Large intestine (tissue), 3 donors: ENCODE measurements at regions not wholly inside any gene's neighbourhood (a gene's known extent, or its start where the extent isn't known, plus 50 kb on each side); places are given as distances from the start of the nearest gene placed in this dataset.
A peak's percentile ranks its signal among the peaks of the same experiment; 100 is the strongest.
"Not testable (repeated sequence)": the region's sequence is repeated elsewhere in the genome, so short reads cannot be mapped to it uniquely, and the experiment has no call there.

Experiments used
- DNase-seq, 2 donors: peaks; one replicate each; pipeline versions ENCODE4 v3.0.0 to v3.0.0-alpha.2; 2013
- H3K27ac ChIP-seq: one replicate; pipeline ENCODE4 v1.5.1; 2013; ENCODE audit warnings: low read length
- H3K27me3 ChIP-seq: 2 replicates; pipeline ENCODE4 v1.6.1; 2013; ENCODE audit warnings: low read length; ENCODE audit not compliant: control insufficient read depth, insufficient read depth
- H3K36me3 ChIP-seq: 2 replicates; pipeline ENCODE4 v1.6.1; 2013; ENCODE audit warnings: low read length; ENCODE audit not compliant: control insufficient read depth, insufficient read depth
- H3K4me1 ChIP-seq: one replicate; pipeline ENCODE4 v1.6.1; 2013; ENCODE audit warnings: low read length; ENCODE audit not compliant: control insufficient read depth, insufficient read depth
- H3K4me3 ChIP-seq: one replicate; pipeline ENCODE4 v1.5.1; 2013; ENCODE audit warnings: low read length
- H3K9me3 ChIP-seq: one replicate; pipeline ENCODE4 v1.6.1; 2013; ENCODE audit warnings: mild to moderate bottlenecking, low read depth, low read length, moderate library complexity; ENCODE audit not compliant: control insufficient read depth
- WGBS: methylation state at CpG from one replicate; pipeline ENCODE4 v1.1.5; 2013; ENCODE audit warnings: low lambda C conversion rate; ENCODE audit not compliant: insufficient coverage; 5-methylcytosine and 5-hydroxymethylcytosine counted together

GRCh38 chr7:89680161-89680560, 474.1 kb upstream of the STEAP1 start:
- H3K27ac ChIP-seq, result no peak overlapping the region
- H3K4me1 ChIP-seq, result no peaks in the 10 kb centered on the region
- no CpG with 5 or more reads among the region's 2 CpGs for WGBS

DNA sequence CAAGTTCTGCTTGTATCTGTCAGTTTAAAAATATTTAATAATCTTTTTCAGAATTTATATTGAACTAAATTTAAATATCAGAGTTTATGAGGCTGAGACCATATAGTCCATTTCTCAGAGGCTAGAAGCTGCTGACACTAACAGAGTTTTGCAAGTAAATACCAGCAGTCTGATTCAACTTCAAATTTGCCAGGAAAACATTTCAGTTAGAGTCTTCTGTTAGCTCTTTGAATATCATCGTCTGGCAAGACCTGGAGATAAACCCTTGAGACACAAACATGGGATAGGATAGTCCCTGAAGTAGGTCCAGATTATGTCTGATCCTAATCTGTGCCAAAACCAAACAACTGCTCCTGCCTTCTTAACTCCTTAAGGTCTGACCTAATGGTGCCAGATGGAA, 472.8 kb upstream of the STEAP1 start:
- Histone ChIP-seq H3K4me3 (no peak overlapping the region), H3K27ac (no peak overlapping the region), H3K9me3 (no peaks in the 10 kb centered on the region), H3K4me1 (no peaks in the 10 kb centered on the region), H3K27me3 (no peaks in the 10 kb centered on the region), H3K36me3 (no peaks in the 10 kb centered on the region)
- DNase-seq, result no peak
- 17% methylated on average over 1 of the region's 1 CpG for WGBS

More at GRCh38 chr7:89680161-89680560, 474.1 kb upstream of the STEAP1 start:
- H3K36me3 ChIP-seq, result no peaks in the 10 kb centered on the region
- no peaks in the 10 kb centered on the region for H3K9me3 ChIP-seq
- no peaks in the 10 kb centered on the region for H3K27me3 ChIP-seq
- H3K4me3 ChIP-seq, result no peak overlapping the region
- no peak for DNase-seq

DNA sequence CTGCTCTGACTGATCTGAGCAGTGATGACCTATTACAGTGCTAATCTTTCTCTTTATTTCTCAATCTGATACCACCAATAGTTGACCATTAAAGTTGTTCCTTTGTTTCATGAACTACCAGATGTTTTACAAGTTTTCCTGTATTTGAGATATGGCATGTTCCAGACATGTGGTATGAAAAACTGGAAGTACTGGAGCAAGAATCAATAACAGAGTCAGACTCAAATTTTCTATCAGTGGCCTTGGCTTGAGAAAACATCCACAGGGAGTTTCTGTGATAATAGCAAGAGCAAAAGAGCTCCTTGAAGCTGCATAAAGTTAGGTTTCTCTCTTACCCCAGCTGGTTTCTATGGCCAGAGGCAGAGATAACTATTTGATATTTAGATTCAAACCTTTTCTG, 469.0 kb upstream of the STEAP1 start:
- H3K4me3 ChIP-seq, result no peak overlapping the region
- no peaks in the 10 kb centered on the region for H3K27me3 ChIP-seq
- H3K4me1 ChIP-seq, result no peaks in the 10 kb centered on the region
- H3K36me3 ChIP-seq, result no peaks in the 10 kb centered on the region
- no peaks in the 10 kb centered on the region for H3K9me3 ChIP-seq
- DNase-seq, result no peak
- no peak overlapping the region for H3K27ac ChIP-seq

GRCh38 chr7:89687211-89687610, 467.1 kb upstream of the STEAP1 start:
- DNase-seq, result no peak
- no peaks in the 10 kb centered on the region for H3K36me3 ChIP-seq
- no peak overlapping the region for H3K4me3 ChIP-seq
- no peaks in the 10 kb centered on the region for H3K27me3 ChIP-seq
- no peaks in the 10 kb centered on the region for H3K4me1 ChIP-seq
- 75% methylated on average over 1 of the region's 2 CpGs for WGBS
- no peaks in the 10 kb centered on the region for H3K9me3 ChIP-seq
- H3K27ac ChIP-seq, result no peak overlapping the region

GRCh38 chr7:89695241-89695640, 459.0 kb upstream of the STEAP1 start:
- Histone ChIP-seq H3K4me1 (no peaks in the 10 kb centered on the region), H3K36me3 (no peaks in the 10 kb centered on the region), H3K4me3 (no peak overlapping the region), H3K27me3 (no peaks in the 10 kb centered on the region), H3K27ac (no peak overlapping the region), H3K9me3 (peaks cover 3% of the 10 kb centered on the region)
- DNase-seq, result no peak
- WGBS, result no CpG with 5 or more reads among the region's 2 CpGs

DNA sequence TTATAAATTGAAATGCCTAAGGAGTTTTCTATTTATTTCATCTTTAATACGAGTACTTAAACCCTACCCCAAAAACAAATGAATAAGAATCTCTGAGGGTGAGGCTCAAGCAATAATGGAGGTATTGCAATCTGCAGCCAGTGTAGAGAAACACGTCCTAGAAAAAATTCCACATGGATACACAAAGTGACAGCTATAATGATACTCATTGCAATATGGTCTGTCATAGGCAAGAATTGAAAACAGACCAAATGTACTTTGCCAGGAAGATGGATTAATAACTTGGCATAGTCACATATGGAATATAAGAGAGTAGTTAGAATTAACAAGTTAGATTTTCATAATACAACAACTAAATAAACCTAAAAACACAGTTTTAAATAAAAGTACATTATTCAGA, 440.1 kb upstream of the STEAP1 start:
- Histone ChIP-seq H3K36me3 (no peaks in the 10 kb centered on the region), H3K9me3 (no peaks in the 10 kb centered on the region), H3K27ac (no peak overlapping the region), H3K4me3 (no peak overlapping the region), H3K27me3 (no peaks in the 10 kb centered on the region), H3K4me1 (no peaks in the 10 kb centered on the region)
- WGBS, result 100% methylated on average over 1 of the region's 2 CpGs
- DNase-seq, result no peak

DNA sequence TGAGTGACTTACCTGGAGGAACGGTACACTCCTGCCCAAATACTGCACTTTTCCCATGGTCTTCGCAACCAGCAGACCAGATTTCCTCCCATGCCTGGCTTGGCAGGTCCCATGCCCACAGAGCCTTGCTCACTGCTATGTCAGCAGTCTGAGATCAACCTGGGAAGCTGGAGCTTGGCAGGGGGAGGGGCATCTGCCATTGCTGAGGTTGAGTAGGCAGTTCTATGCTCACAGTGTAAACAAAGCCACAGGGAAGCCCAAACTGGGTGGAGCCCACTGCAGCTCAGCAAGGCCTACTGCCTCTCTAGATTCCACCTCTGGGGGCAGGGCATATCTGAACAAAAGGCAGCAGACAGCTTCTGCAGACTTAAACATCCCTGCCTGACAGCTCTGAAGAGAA, 435.3 kb upstream of the STEAP1 start:
- no CpG with 5 or more reads among the region's 2 CpGs for WGBS
- H3K27me3 ChIP-seq, H3K36me3 ChIP-seq, H3K4me1 ChIP-seq, H3K27ac ChIP-seq, H3K4me3 ChIP-seq, H3K9me3 ChIP-seq: not testable (repeated sequence)
- peak in 1 of 2 donors; percentile 5 for DNase-seq

DNA sequence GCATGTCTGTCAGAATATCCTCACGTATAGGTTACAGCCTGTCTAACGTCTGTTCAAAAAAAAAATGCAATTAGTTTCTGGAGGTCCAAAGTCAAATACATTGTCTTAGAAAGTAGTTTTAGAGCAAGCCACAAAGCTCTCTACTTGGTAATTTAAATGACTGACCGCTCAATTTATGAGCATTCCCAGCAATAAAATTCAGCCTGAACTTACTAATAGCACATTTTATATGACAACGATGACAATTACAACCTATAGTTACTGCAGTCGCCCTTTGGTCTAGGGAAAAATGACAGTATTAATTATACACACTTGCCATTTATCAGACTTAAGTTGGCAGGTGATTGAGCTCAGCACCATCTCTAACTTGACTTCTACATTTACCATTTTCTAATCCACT, 425.8 kb upstream of the STEAP1 start:
- Histone ChIP-seq H3K4me3 (no peak overlapping the region), H3K27ac (no peak overlapping the region), H3K9me3 (no peaks in the 10 kb centered on the region), H3K4me1 (no peaks in the 10 kb centered on the region), H3K36me3 (no peaks in the 10 kb centered on the region), H3K27me3 (no peaks in the 10 kb centered on the region)
- WGBS, result 32% methylated on average over 3 of the region's 5 CpGs
- DNase-seq, result peak in 1 of 2 donors; percentile 58

DNA sequence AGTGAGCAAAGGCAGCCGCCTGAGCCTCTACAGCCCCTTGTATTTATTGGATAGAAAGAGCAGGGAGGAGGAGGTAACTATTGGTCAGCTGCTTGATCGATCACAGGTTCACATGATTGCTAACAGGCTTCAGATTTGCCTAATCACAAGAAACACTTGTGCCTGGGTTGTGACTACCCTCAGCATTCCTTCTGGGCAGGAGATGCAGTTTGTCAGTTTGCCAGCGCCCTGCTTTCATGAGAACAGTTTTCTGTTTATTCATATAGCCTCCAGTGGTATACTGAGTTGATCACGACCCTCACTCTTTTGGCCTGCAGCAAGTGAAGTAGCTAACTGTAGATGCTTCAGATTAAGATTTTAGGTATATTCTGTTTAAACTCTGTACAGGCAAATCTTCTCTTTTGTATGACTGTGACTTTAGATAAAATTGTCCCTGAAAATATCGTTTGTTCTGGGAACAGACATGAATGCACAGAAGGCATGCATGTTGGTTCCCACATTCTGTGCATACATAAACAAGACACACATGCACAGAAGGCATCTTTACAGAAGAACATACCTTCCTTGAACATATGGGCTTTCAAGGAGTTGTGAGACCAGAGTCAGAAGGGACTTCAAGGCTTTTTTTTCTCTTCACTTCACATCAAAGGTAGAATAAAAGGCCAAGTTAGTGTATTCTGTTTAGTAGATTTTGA, 422.4 kb upstream of the STEAP1 start:
- WGBS, result no CpG with 5 or more reads among the region's 5 CpGs

GRCh38 chr7:89738549-89738948, 415.7 kb upstream of the STEAP1 start:
- H3K9me3 ChIP-seq, result no peaks in the 10 kb centered on the region
- 100% methylated on average over 1 of the region's 2 CpGs for WGBS
- no peak for DNase-seq
- no peaks in the 10 kb centered on the region for H3K4me1 ChIP-seq
- H3K36me3 ChIP-seq, result no peaks in the 10 kb centered on the region
- H3K27me3 ChIP-seq, result no peaks in the 10 kb centered on the region
- no peak overlapping the region for H3K4me3 ChIP-seq
- no peak overlapping the region for H3K27ac ChIP-seq

More for the DNA sequence above, 422.4 kb upstream of the STEAP1 start:
- Histone ChIP-seq H3K36me3 (no peaks in the 10 kb centered on the region), H3K27me3 (no peaks in the 10 kb centered on the region), H3K9me3 (no peaks in the 10 kb centered on the region), H3K27ac (no peak overlapping the region), H3K4me3 (no peak overlapping the region), H3K4me1 (no peaks in the 10 kb centered on the region)
- DNase-seq, result no peak

- H3K4me1 ChIP-seq, result no peaks in the 10 kb centered on the region
- no peaks in the 10 kb centered on the region for H3K36me3 ChIP-seq
- no peaks in the 10 kb centered on the region for H3K27me3 ChIP-seq
- no peak overlapping the region for H3K4me3 ChIP-seq
- no peaks in the 10 kb centered on the region for H3K9me3 ChIP-seq
- DNase-seq, result no peak
- no peak overlapping the region for H3K27ac ChIP-seq
Measured at GRCh38 chr7:89757910-89758309, 396.4 kb upstream of the STEAP1 start.
